ENCODE measurements at regions not wholly inside any gene's neighbourhood (a gene's known extent, or its start where the extent isn't known, plus 50 kb on each side); places are given as distances from the start of the nearest gene placed in this dataset.

DNA sequence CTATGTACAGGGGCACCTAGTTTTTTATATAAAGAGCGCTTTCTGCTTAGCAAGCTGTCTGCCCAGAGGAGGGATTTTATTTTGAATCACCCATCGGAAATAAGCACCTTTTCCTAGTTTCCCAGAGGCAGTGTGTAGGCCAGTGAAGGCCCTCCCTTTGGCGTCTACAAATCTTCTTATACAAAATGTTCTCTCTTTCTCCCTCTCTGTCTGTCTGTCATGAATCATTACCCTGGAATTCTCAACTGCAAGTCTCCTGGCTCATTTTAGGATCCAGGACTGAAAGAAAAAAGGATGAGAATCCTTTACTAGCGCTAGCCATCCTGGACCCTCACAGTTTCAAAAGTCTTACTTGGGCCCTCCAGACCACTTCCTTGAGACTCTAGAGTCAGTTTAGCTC is 728.1 kb downstream of the OTOL1 start:
- FAIRE-seq (no peak), DNase-seq (ENCODE audit: low spot score) (no peak), ATAC-seq (no peak)
- POLR2A ChIA-PET, result no interaction called here
- Histone ChIP-seq H3K27me3 (ENCODE audit: control insufficient read depth in 1 of 2, insufficient read depth in 2 of 2, low read length in 2 of 2) (no peaks in the 10 kb centered on the region), H3K9me3 (ENCODE audit: low read length) (no peaks in the 10 kb centered on the region), H3K9ac (ENCODE audit: insufficient read depth, low read depth, low read length) (no peak overlapping the region), H3K36me3 (replicated peaks in 1 of 2; ENCODE audit: control insufficient read depth in 1 of 2, insufficient read depth in 2 of 2, low read length in 2 of 2) (no peaks in the 10 kb centered on the region), H2AFZ (ENCODE audit: low read length) (no peak overlapping the region), H3K4me3 (replicated peaks in 1 of 3; ENCODE audit: insufficient read depth in 1 of 3, low read depth in 2 of 3, low read length in 3 of 3) (no peak overlapping the region), H3K4me2 (ENCODE audit: low read depth, low read length) (no peak overlapping the region), H3K79me2 (ENCODE audit: insufficient read depth, low read length) (no peaks in the 10 kb centered on the region), H3K4me1 (ENCODE audit: insufficient read depth, low read length) (no peaks in the 10 kb centered on the region), H4K20me1 (ENCODE audit: insufficient read depth, low read length) (no peaks in the 10 kb centered on the region), H3K27ac (ENCODE audit: extremely low read length, insufficient read depth, low read length) (no peak overlapping the region)
- BruUV-seq (replicated peaks), result no TSS peak
- TF ChIP-seq ZNF207 (IDR thresholded peaks at IDR 0.05; ENCODE audit: borderline replicate concordance) (no peak), FOXA1 (IDR thresholded peaks at IDR 0.05) (no peak), FOXA1 (CRISPR knock-in tag; IDR thresholded peaks at IDR 0.05) (no peak)
- 2% methylated on average over 4 of the region's 4 CpGs for WGBS (ENCODE audit: low lambda C conversion rate)
- intact Hi-C loops (cut with micrococcal nuclease; ENCODE audit: unreplicated experiment) (no loop called here), in situ Hi-C loops (cut with HindIII; ENCODE audit: extremely low pct_ligation_motif_present, low pct_unique_long_range_greater_than_20kb) (no loop called here)
- CTCF ChIA-PET (ENCODE audit: low intra/inter-chr PET ratio, low total read pairs), result no interaction called here

DNA sequence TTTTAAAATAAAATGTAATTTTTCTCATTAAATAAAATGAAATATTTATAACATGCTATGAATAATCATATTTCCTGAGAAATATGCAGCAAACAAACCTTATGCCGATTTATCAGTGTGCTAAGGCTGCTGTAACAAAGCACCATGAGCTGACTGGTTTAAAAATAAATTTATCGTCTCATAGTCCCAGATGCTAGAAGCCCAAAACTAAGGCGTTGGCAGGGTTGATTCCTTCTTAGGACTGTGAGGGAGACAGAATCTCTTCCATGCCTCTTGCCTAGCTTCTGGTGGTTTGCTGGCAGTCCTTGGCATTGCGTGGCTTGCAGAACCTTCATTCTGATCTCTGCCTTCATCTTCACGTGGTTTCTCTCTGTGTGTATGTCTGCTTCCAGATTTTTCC is 740.3 kb downstream of the OTOL1 start:
- no peaks in the 10 kb centered on the region for H3K4me1 ChIP-seq (ENCODE audit: insufficient read depth, low read length)
- WGBS (ENCODE audit: low lambda C conversion rate), result 12% methylated on average over 5 of the region's 5 CpGs
- H3K27ac ChIP-seq (ENCODE audit: extremely low read length, insufficient read depth, low read length), result no peak overlapping the region
- ATAC-seq, result no peak
- no peak overlapping the region for H3K4me2 ChIP-seq (ENCODE audit: low read depth, low read length)
- H3K27me3 ChIP-seq (ENCODE audit: control insufficient read depth in 1 of 2, insufficient read depth in 2 of 2, low read length in 2 of 2), result no peaks in the 10 kb centered on the region; a peak in 1 of 5 replicates
- no peak for DNase-seq (ENCODE audit: low spot score)
- CTCF ChIA-PET (ENCODE audit: low intra/inter-chr PET ratio, low total read pairs), result no interaction called here
- POLR2A ChIA-PET, result no interaction called here
- no peak overlapping the region for H2AFZ ChIP-seq (ENCODE audit: low read length)
- no peaks in the 10 kb centered on the region for H4K20me1 ChIP-seq (ENCODE audit: insufficient read depth, low read length)
- BruUV-seq (replicated peaks), result no TSS peak
- no peaks in the 10 kb centered on the region for H3K79me2 ChIP-seq (ENCODE audit: insufficient read depth, low read length)
- intact Hi-C loops (cut with micrococcal nuclease; ENCODE audit: unreplicated experiment) (no loop called here), in situ Hi-C loops (cut with HindIII; ENCODE audit: extremely low pct_ligation_motif_present, low pct_unique_long_range_greater_than_20kb) (loop anchor here (5.0 kb wide), 1 partner anchor 85 kb away; no protein-coding TSS in a partner anchor)
- H3K4me3 ChIP-seq (replicated peaks in 1 of 3; ENCODE audit: insufficient read depth in 1 of 3, low read depth in 2 of 3, low read length in 3 of 3), result no peak overlapping the region
- no peak for FAIRE-seq
- no peaks in the 10 kb centered on the region for H3K9me3 ChIP-seq (ENCODE audit: low read length)
- no peak overlapping the region for H3K9ac ChIP-seq (ENCODE audit: insufficient read depth, low read depth, low read length)
- no peaks in the 10 kb centered on the region for H3K36me3 ChIP-seq (replicated peaks in 1 of 2; ENCODE audit: control insufficient read depth in 1 of 2, insufficient read depth in 2 of 2, low read length in 2 of 2)
- TF ChIP-seq CCAR2 (optimal IDR thresholded peaks at IDR 0.05; ENCODE audit: low read depth, low read length) (no peak), ZNF569 (CRISPR knock-in tag; IDR thresholded peaks at IDR 0.05; ENCODE audit: borderline replicate concordance) (no peak), SKI (IDR thresholded peaks at IDR 0.05; ENCODE audit: partially characterized antibody) (no peak), RAD51 (IDR thresholded peaks at IDR 0.05; ENCODE audit: borderline replicate concordance) (no peak)
- TF ChIP-seq, protein P1, sequence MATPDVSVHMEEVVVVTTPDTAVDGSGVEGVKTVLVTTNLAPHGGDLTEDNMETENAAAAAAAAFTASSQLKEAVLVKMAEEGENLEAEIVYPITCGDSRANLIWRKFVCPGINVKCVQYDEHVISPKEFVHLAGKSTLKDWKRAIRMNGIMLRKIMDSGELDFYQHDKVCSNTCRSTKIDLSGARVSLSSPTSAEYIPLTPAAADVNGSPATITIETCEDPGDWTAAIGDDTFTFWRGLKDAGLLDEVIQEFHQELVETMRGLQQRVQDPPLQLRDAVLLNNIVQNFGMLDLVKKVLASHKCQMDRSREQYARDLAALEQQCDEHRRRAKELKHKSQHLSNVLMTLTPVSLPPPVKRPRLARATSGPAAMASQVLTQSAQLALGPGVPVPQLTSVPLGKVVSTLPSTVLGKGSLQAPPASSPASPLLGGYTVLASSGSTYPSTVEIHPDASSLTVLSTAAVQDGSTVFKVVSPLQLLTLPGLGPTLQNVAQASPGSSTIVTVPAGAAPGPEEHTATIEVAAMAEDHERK (CRISPR knock-in tag; IDR thresholded peaks at IDR 0.05; ENCODE audit: low read depth), result no peak
- TF ChIP-seq, protein P2, sequence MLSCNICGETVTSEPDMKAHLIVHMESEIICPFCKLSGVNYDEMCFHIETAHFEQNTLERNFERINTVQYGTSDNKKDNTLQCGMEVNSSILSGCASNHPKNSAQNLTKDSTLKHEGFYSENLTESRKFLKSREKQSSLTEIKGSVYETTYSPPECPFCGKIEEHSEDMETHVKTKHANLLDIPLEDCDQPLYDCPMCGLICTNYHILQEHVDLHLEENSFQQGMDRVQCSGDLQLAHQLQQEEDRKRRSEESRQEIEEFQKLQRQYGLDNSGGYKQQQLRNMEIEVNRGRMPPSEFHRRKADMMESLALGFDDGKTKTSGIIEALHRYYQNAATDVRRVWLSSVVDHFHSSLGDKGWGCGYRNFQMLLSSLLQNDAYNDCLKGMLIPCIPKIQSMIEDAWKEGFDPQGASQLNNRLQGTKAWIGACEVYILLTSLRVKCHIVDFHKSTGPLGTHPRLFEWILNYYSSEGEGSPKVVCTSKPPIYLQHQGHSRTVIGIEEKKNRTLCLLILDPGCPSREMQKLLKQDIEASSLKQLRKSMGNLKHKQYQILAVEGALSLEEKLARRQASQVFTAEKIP (CRISPR knock-in tag; IDR thresholded peaks at IDR 0.05; ENCODE audit: borderline replicate concordance), result no peak
- TF ChIP-seq, protein P3, sequence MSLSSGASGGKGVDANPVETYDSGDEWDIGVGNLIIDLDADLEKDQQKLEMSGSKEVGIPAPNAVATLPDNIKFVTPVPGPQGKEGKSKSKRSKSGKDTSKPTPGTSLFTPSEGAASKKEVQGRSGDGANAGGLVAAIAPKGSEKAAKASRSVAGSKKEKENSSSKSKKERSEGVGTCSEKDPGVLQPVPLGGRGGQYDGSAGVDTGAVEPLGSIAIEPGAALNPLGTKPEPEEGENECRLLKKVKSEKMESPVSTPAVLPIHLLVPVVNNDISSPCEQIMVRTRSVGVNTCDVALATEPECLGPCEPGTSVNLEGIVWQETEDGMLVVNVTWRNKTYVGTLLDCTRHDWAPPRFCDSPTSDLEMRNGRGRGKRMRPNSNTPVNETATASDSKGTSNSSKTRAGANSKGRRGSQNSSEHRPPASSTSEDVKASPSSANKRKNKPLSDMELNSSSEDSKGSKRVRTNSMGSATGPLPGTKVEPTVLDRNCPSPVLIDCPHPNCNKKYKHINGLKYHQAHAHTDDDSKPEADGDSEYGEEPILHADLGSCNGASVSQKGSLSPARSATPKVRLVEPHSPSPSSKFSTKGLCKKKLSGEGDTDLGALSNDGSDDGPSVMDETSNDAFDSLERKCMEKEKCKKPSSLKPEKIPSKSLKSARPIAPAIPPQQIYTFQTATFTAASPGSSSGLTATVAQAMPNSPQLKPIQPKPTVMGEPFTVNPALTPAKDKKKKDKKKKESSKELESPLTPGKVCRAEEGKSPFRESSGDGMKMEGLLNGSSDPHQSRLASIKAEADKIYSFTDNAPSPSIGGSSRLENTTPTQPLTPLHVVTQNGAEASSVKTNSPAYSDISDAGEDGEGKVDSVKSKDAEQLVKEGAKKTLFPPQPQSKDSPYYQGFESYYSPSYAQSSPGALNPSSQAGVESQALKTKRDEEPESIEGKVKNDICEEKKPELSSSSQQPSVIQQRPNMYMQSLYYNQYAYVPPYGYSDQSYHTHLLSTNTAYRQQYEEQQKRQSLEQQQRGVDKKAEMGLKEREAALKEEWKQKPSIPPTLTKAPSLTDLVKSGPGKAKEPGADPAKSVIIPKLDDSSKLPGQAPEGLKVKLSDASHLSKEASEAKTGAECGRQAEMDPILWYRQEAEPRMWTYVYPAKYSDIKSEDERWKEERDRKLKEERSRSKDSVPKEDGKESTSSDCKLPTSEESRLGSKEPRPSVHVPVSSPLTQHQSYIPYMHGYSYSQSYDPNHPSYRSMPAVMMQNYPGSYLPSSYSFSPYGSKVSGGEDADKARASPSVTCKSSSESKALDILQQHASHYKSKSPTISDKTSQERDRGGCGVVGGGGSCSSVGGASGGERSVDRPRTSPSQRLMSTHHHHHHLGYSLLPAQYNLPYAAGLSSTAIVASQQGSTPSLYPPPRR (CRISPR knock-in tag; IDR thresholded peaks at IDR 0.05; ENCODE audit: borderline replicate concordance), result no peak

Data from HepG2 (cell line).